WTC11 (cell line): ENCODE measurements at regions not wholly inside any gene's neighbourhood (a gene's known extent, or its start where the extent isn't known, plus 50 kb on each side); places are given as distances from the start of the nearest gene placed in this dataset.

Source experiments
- ATAC-seq: fragments of 200-7000 bp; cut with Tn5 transposase; 2 replicates; pipeline ENCODE4 v1.10.0; 2021; ENCODE audit warnings: mild to moderate bottlenecking, moderate library complexity
- CTCF ChIA-PET: fragments of 300-600 bp; sonication (Branson Sonifier 250); formaldehyde crosslinking; loops from one replicate; lab custom pipeline; 2021; ENCODE audit warnings: antibody characterized with exemption; lab: Charles Lee
- POLR2A ChIA-PET: fragments of 350-600 bp; sonication (Branson Sonifier 250); formaldehyde crosslinking; loops from one replicate; lab custom pipeline; 2021; ENCODE audit warnings: antibody characterized with exemption; lab: Charles Lee
- DNase-seq: peaks from one replicate; pipeline ENCODE4 v3.0.0; 2021; ENCODE audit warnings: low spot score
- H3K27ac Mint-ChIP-seq: 2 replicates; pipeline ENCODE4 v1.8.0; 2021; ENCODE audit warnings: mixed read lengths
- H3K27me3 Mint-ChIP-seq: 2 replicates; pipeline ENCODE4 v1.8.0; 2021; ENCODE audit warnings: low read depth, mild to moderate bottlenecking, moderate library complexity, mixed read lengths
- H3K36me3 Mint-ChIP-seq: 2 replicates; pipeline ENCODE4 v1.8.0; 2021; ENCODE audit warnings: mixed read lengths
- H3K4me1 Mint-ChIP-seq: 2 replicates; pipeline ENCODE4 v1.8.0; 2022; ENCODE audit warnings: mixed read lengths
- H3K4me3 Mint-ChIP-seq: 2 replicates; pipeline ENCODE4 v1.8.0; 2021; ENCODE audit warnings: mild to moderate bottlenecking, moderate library complexity, mixed read lengths
- H3K9me3 Mint-ChIP-seq: 2 replicates; pipeline ENCODE4 v1.8.0; 2021; ENCODE audit warnings: mixed read lengths
- CBFB ChIP-seq: sonication (generic); formaldehyde crosslinking; IDR thresholded peaks from 2 replicates; pipeline ENCODE4 v1.8.1; 2022; ENCODE audit warnings: mild to moderate bottlenecking, low read depth, missing genetic modification reagents
- CREM ChIP-seq: sonication (generic); formaldehyde crosslinking; IDR thresholded peaks from 2 replicates; pipeline ENCODE4 v1.8.1; 2022; ENCODE audit warnings: mild to moderate bottlenecking, missing genetic modification reagents, moderate library complexity
- ELF4 ChIP-seq: sonication (generic); formaldehyde crosslinking; IDR thresholded peaks from 2 replicates; pipeline ENCODE4 v1.8.1; 2022; ENCODE audit warnings: low read depth, mild to moderate bottlenecking, moderate library complexity, missing genetic modification reagents
- ESRRA ChIP-seq: sonication (generic); formaldehyde crosslinking; IDR thresholded peaks from 2 replicates; pipeline ENCODE4 v1.8.1; 2022; ENCODE audit warnings: mild to moderate bottlenecking, missing genetic modification reagents, borderline replicate concordance
- FOXK1 ChIP-seq: sonication (generic); formaldehyde crosslinking; IDR thresholded peaks from 2 replicates; pipeline ENCODE4 v1.8.0; 2022; ENCODE audit warnings: mild to moderate bottlenecking, moderate library complexity, missing genetic modification reagents
- GABPB1 ChIP-seq: sonication (generic); formaldehyde crosslinking; IDR thresholded peaks from 2 replicates; pipeline ENCODE4 v1.8.1; 2023; ENCODE audit warnings: mild to moderate bottlenecking, missing genetic modification reagents
- MYBL2 ChIP-seq: sonication (generic); formaldehyde crosslinking; IDR thresholded peaks from 2 replicates; pipeline ENCODE4 v1.8.1; 2023; ENCODE audit warnings: mild to moderate bottlenecking, moderate library complexity, missing genetic modification reagents
- NR2C2 ChIP-seq: sonication (generic); formaldehyde crosslinking; IDR thresholded peaks from 2 replicates; pipeline ENCODE4 v1.8.0; 2022; ENCODE audit warnings: mild to moderate bottlenecking, missing genetic modification reagents
- RELA ChIP-seq: sonication (generic); formaldehyde crosslinking; IDR thresholded peaks from 2 replicates; pipeline ENCODE4 v1.8.1; 2022; ENCODE audit warnings: missing genetic modification reagents, mild to moderate bottlenecking, borderline replicate concordance
- RORB ChIP-seq: fragments of 250-450 bp; sonication (Bioruptor Pico); IDR thresholded peaks from 2 replicates; pipeline ENCODE4 v1.9.0; 2021; ENCODE audit warnings: mild to moderate bottlenecking
- ZBTB43 ChIP-seq: sonication (generic); formaldehyde crosslinking; IDR thresholded peaks from 2 replicates; pipeline ENCODE4 v1.8.1; 2023; ENCODE audit warnings: mild to moderate bottlenecking, missing genetic modification reagents
- ZNF263 ChIP-seq: sonication (generic); formaldehyde crosslinking; IDR thresholded peaks from 2 replicates; pipeline ENCODE4 v1.8.1; 2022; ENCODE audit warnings: low read depth, mild to moderate bottlenecking, moderate library complexity, missing genetic modification reagents
- ZNF423 ChIP-seq: fragments of 250-450 bp; sonication (Bioruptor Pico); IDR thresholded peaks from 2 replicates; pipeline ENCODE4 v2.1.2; 2022; ENCODE audit warnings: mild to moderate bottlenecking, moderate library complexity
- ZNF512 ChIP-seq: sonication (generic); formaldehyde crosslinking; IDR thresholded peaks from 2 replicates; pipeline ENCODE4 v1.8.1; 2022; ENCODE audit warnings: missing genetic modification reagents, borderline replicate concordance
- ZNF671 ChIP-seq: fragments of 250-450 bp; sonication (Bioruptor Pico); IDR thresholded peaks from 2 replicates; pipeline ENCODE4 v1.8.0; 2021; ENCODE audit warnings: mild to moderate bottlenecking
- TF ChIP-seq, protein P1 (sequence below): fragments of 250-450 bp; sonication (Bioruptor Pico); IDR thresholded peaks from 2 replicates; pipeline ENCODE4 v2.1.2; 2022; ENCODE audit warnings: mild to moderate bottlenecking, moderate library complexity
- TF ChIP-seq, protein P2 (sequence below): sonication (generic); formaldehyde crosslinking; IDR thresholded peaks from 2 replicates; pipeline ENCODE4 v1.8.0; 2022; ENCODE audit warnings: mild to moderate bottlenecking, missing genetic modification reagents
- TF ChIP-seq, protein P3 (sequence below): sonication (generic); formaldehyde crosslinking; conservative IDR thresholded peaks from 2 replicates; pipeline ENCODE4 v1.8.1; 2023; ENCODE audit warnings: mild to moderate bottlenecking, low read depth, missing genetic modification reagents, moderate library complexity
- TF ChIP-seq, protein P4 (sequence below): sonication (generic); formaldehyde crosslinking; IDR thresholded peaks from 2 replicates; pipeline ENCODE4 v1.8.0; 2023; ENCODE audit warnings: missing genetic modification reagents, mild to moderate bottlenecking, borderline replicate concordance

- TF ChIP-seq RELA (CRISPR knock-in tag) (no peak), MYBL2 (no peak), NR2C2 (no peak), CBFB (CRISPR knock-in tag) (no peak), RORB (CRISPR knock-in tag) (no peak), ELF4 (CRISPR knock-in tag) (no peak), ZNF671 (CRISPR knock-in tag) (no peak), ZNF263 (no peak), ZNF423 (no peak), ZNF512 (CRISPR knock-in tag) (no peak), CREM (no peak), ESRRA (CRISPR knock-in tag) (no peak)
- TF ChIP-seq, protein P1, sequence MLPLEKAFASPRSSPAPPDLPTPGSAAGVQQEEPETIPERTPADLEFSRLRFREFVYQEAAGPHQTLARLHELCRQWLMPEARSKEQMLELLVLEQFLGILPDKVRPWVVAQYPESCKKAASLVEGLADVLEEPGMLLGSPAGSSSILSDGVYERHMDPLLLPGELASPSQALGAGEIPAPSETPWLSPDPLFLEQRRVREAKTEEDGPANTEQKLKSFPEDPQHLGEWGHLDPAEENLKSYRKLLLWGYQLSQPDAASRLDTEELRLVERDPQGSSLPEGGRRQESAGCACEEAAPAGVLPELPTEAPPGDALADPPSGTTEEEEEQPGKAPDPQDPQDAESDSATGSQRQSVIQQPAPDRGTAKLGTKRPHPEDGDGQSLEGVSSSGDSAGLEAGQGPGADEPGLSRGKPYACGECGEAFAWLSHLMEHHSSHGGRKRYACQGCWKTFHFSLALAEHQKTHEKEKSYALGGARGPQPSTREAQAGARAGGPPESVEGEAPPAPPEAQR (CRISPR knock-in tag), result no peak
- TF ChIP-seq, protein P2, sequence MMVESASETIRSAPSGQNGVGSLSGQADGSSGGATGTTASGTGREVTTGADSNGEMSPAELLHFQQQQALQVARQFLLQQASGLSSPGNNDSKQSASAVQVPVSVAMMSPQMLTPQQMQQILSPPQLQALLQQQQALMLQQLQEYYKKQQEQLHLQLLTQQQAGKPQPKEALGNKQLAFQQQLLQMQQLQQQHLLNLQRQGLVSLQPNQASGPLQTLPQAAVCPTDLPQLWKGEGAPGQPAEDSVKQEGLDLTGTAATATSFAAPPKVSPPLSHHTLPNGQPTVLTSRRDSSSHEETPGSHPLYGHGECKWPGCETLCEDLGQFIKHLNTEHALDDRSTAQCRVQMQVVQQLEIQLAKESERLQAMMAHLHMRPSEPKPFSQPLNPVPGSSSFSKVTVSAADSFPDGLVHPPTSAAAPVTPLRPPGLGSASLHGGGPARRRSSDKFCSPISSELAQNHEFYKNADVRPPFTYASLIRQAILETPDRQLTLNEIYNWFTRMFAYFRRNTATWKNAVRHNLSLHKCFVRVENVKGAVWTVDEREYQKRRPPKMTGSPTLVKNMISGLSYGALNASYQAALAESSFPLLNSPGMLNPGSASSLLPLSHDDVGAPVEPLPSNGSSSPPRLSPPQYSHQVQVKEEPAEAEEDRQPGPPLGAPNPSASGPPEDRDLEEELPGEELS (CRISPR knock-in tag), result no peak
- TF ChIP-seq, protein P3, sequence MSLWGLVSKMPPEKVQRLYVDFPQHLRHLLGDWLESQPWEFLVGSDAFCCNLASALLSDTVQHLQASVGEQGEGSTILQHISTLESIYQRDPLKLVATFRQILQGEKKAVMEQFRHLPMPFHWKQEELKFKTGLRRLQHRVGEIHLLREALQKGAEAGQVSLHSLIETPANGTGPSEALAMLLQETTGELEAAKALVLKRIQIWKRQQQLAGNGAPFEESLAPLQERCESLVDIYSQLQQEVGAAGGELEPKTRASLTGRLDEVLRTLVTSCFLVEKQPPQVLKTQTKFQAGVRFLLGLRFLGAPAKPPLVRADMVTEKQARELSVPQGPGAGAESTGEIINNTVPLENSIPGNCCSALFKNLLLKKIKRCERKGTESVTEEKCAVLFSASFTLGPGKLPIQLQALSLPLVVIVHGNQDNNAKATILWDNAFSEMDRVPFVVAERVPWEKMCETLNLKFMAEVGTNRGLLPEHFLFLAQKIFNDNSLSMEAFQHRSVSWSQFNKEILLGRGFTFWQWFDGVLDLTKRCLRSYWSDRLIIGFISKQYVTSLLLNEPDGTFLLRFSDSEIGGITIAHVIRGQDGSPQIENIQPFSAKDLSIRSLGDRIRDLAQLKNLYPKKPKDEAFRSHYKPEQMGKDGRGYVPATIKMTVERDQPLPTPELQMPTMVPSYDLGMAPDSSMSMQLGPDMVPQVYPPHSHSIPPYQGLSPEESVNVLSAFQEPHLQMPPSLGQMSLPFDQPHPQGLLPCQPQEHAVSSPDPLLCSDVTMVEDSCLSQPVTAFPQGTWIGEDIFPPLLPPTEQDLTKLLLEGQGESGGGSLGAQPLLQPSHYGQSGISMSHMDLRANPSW (CRISPR knock-in tag), result no peak
These were observed 66.9 kb downstream of the CTSL start (continued) for GRCh38 chr9:87792831-87793288.

- TF ChIP-seq, protein P4, sequence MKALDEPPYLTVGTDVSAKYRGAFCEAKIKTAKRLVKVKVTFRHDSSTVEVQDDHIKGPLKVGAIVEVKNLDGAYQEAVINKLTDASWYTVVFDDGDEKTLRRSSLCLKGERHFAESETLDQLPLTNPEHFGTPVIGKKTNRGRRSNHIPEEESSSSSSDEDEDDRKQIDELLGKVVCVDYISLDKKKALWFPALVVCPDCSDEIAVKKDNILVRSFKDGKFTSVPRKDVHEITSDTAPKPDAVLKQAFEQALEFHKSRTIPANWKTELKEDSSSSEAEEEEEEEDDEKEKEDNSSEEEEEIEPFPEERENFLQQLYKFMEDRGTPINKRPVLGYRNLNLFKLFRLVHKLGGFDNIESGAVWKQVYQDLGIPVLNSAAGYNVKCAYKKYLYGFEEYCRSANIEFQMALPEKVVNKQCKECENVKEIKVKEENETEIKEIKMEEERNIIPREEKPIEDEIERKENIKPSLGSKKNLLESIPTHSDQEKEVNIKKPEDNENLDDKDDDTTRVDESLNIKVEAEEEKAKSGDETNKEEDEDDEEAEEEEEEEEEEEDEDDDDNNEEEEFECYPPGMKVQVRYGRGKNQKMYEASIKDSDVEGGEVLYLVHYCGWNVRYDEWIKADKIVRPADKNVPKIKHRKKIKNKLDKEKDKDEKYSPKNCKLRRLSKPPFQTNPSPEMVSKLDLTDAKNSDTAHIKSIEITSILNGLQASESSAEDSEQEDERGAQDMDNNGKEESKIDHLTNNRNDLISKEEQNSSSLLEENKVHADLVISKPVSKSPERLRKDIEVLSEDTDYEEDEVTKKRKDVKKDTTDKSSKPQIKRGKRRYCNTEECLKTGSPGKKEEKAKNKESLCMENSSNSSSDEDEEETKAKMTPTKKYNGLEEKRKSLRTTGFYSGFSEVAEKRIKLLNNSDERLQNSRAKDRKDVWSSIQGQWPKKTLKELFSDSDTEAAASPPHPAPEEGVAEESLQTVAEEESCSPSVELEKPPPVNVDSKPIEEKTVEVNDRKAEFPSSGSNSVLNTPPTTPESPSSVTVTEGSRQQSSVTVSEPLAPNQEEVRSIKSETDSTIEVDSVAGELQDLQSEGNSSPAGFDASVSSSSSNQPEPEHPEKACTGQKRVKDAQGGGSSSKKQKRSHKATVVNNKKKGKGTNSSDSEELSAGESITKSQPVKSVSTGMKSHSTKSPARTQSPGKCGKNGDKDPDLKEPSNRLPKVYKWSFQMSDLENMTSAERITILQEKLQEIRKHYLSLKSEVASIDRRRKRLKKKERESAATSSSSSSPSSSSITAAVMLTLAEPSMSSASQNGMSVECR (CRISPR knock-in tag), result no peak
- TF ChIP-seq GABPB1 (CRISPR knock-in tag), result peak; percentile 90
- TF ChIP-seq RELA (CRISPR knock-in tag), result no peak
- TF ChIP-seq ZBTB43 (CRISPR knock-in tag), result no peak
- TF ChIP-seq FOXK1 (CRISPR knock-in tag), result no peak
- CTCF ChIA-PET, result interaction anchor here (1.0 to 1.5 kb wide), 6 partner anchors 9 to 70 kb away, joined by 3 to 7 read pairs (median 4); partner anchors contain the start of gene CTSL
- H3K4me1 Mint-ChIP-seq, result no peaks in the 10 kb centered on the region
- POLR2A ChIA-PET, result no interaction called here
- no peaks in the 10 kb centered on the region for H3K36me3 Mint-ChIP-seq
- DNase-seq, result no peak
- H3K27me3 Mint-ChIP-seq, result peaks cover 7% of the 10 kb centered on the region
- no peaks in the 10 kb centered on the region for H3K9me3 Mint-ChIP-seq
- ATAC-seq, result no peak
- no peak overlapping the region for H3K4me3 Mint-ChIP-seq
- H3K27ac Mint-ChIP-seq, result no peak overlapping the region
These were observed 67.4 kb downstream of the CTSL start for GRCh38 chr9:87793292-87793691.
